ENCODE measurements at regions not wholly inside any gene's neighbourhood (a gene's known extent, or its start where the extent isn't known, plus 50 kb on each side); places are given as distances from the start of the nearest gene placed in this dataset.

- Mint-ChIP-seq H3K27ac (no peak overlapping the region), H3K4me3 (no peak overlapping the region), H3K27me3 (no peaks in the 10 kb centered on the region), H3K36me3 (ENCODE audit: low read depth) (no peaks in the 10 kb centered on the region), H3K9me3 (peaks cover 4% of the 10 kb centered on the region), H3K4me1 (no peaks in the 10 kb centered on the region)
- DNase-seq, result no peak
- ChIA-PET CTCF (no interaction called here), POLR2A (no interaction called here)
Measured at GRCh38 chr16:63497408-63497807, 1461.2 kb upstream of the CDH8 start.

DNA sequence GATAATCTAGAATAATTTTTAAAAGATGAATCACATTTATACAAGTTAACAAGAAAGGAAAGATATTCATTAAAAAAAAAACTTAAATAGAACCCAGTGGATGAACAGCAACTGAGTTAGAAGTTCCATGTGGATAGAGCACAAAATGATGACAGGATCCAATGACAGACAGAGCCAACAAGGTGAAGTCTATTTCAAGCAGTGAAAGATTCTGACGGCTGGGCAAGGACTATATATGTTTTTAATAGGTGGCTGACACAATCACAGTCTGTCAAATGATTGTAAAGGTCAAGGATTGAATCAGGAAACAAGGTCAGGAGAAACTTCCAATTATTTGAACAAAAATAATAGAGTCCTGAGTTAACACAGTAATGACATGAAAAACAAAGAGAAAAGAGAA is 1460.0 kb upstream of the CDH8 start:
- ChIA-PET POLR2A (no interaction called here), CTCF (no interaction called here)
- Mint-ChIP-seq H3K4me3 (no peak overlapping the region), H3K9me3 (peaks cover 4% of the 10 kb centered on the region), H3K27me3 (no peaks in the 10 kb centered on the region), H3K36me3 (ENCODE audit: low read depth) (no peaks in the 10 kb centered on the region), H3K4me1 (no peaks in the 10 kb centered on the region), H3K27ac (no peak overlapping the region)
- DNase-seq, result no peak

GRCh38 chr16:63488955-63489354 is 1452.7 kb upstream of the CDH8 start:
- H3K27ac Mint-ChIP-seq, result no peak overlapping the region
- H3K4me3 Mint-ChIP-seq, result no peak overlapping the region
- ChIA-PET CTCF (no interaction called here), POLR2A (no interaction called here)
- H3K27me3 Mint-ChIP-seq, result no peaks in the 10 kb centered on the region
- peaks cover 8% of the 10 kb centered on the region for H3K9me3 Mint-ChIP-seq
- no peaks in the 10 kb centered on the region for H3K4me1 Mint-ChIP-seq
- H3K36me3 Mint-ChIP-seq (ENCODE audit: low read depth), result no peaks in the 10 kb centered on the region
- DNase-seq, result no peak

GRCh38 chr16:63481060-63481459 is 1444.8 kb upstream of the CDH8 start:
- H3K27me3 Mint-ChIP-seq, result no peaks in the 10 kb centered on the region
- H3K9me3 Mint-ChIP-seq, result peaks cover 3% of the 10 kb centered on the region
- CTCF ChIA-PET, result no interaction called here
- DNase-seq, result no peak
- no peak overlapping the region for H3K4me3 Mint-ChIP-seq
- no peaks in the 10 kb centered on the region for H3K36me3 Mint-ChIP-seq (ENCODE audit: low read depth)
- no peaks in the 10 kb centered on the region for H3K4me1 Mint-ChIP-seq
- H3K27ac Mint-ChIP-seq, result no peak overlapping the region
- POLR2A ChIA-PET, result no interaction called here

GRCh38 chr16:63473725-63474124 is 1437.5 kb upstream of the CDH8 start:
- H3K27ac Mint-ChIP-seq, result no peak overlapping the region
- no peaks in the 10 kb centered on the region for H3K36me3 Mint-ChIP-seq (ENCODE audit: low read depth)
- H3K4me1 Mint-ChIP-seq, result no peaks in the 10 kb centered on the region
- H3K27me3 Mint-ChIP-seq, result no peaks in the 10 kb centered on the region
- DNase-seq, result no peak
- H3K9me3 Mint-ChIP-seq, result peaks cover 6% of the 10 kb centered on the region
- POLR2A ChIA-PET, result no interaction called here
- CTCF ChIA-PET, result no interaction called here
- no peak overlapping the region for H3K4me3 Mint-ChIP-seq

DNA sequence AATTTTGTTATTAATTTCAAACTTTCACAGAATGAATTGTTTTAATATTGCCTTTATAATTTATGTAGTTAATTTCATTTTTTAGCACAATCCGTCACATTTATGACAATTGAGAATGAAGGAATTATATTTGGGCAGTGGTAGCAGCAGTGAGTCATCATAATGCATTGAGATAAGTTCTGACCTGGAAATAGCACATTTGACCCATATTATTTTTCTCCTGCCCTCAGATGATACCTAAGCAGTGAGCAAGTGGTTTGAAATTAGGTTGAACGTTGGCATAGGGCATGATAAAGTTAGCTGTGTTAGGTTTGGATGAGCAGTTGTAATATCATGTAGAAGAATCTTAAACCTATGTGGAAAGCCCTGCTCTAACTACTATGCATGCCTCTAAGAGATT is 1431.3 kb upstream of the CDH8 start:
- CTCF ChIA-PET, result no interaction called here
- Mint-ChIP-seq H3K4me3 (no peak overlapping the region), H3K36me3 (ENCODE audit: low read depth) (no peaks in the 10 kb centered on the region), H3K27ac (no peak overlapping the region), H3K9me3 (peaks cover 11% of the 10 kb centered on the region), H3K27me3 (no peaks in the 10 kb centered on the region), H3K4me1 (no peaks in the 10 kb centered on the region)
- DNase-seq, result no peak
- POLR2A ChIA-PET, result no interaction called here

- no peaks in the 10 kb centered on the region for H3K4me1 Mint-ChIP-seq
- no peaks in the 10 kb centered on the region for H3K27me3 Mint-ChIP-seq
- H3K9me3 Mint-ChIP-seq, result peaks cover 13% of the 10 kb centered on the region
- no peaks in the 10 kb centered on the region for H3K36me3 Mint-ChIP-seq (ENCODE audit: low read depth)
- no peak overlapping the region for H3K27ac Mint-ChIP-seq
- CTCF ChIA-PET, result no interaction called here
- DNase-seq, result no peak
- H3K4me3 Mint-ChIP-seq, result no peak overlapping the region
- POLR2A ChIA-PET, result no interaction called here
Measured at GRCh38 chr16:63462316-63462715, 1426.1 kb upstream of the CDH8 start.

- Mint-ChIP-seq H3K9me3 (peaks cover 13% of the 10 kb centered on the region), H3K4me1 (no peaks in the 10 kb centered on the region), H3K4me3 (no peak overlapping the region), H3K36me3 (ENCODE audit: low read depth) (no peaks in the 10 kb centered on the region), H3K27me3 (no peaks in the 10 kb centered on the region), H3K27ac (no peak overlapping the region)
- DNase-seq, result no peak
- ChIA-PET CTCF (no interaction called here), POLR2A (no interaction called here)
Measured at GRCh38 chr16:63461248-63461841, 1425.1 kb upstream of the CDH8 start.

DNA sequence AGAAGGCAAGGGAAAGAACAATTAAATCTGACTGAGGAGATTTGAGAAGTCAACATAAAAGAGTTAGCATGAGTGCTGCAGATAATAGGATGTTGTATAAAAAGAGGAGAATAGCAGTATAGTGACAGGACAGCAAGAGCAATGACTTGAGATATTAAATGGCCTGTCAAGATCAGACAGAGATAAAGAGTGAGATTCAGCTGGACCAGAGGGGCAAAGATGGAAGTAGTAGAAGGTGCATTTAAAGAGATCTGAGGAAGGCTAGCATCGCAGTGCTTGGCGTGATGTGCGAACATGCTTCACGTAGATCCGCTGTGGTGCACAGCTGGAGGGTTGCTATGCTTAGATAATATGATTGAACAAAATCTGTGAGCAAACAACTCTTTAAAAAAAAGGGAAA is 1422.6 kb upstream of the CDH8 start:
- no peak overlapping the region for H3K27ac Mint-ChIP-seq
- POLR2A ChIA-PET, result no interaction called here
- CTCF ChIA-PET, result no interaction called here
- no peaks in the 10 kb centered on the region for H3K4me1 Mint-ChIP-seq
- peaks cover 9% of the 10 kb centered on the region for H3K9me3 Mint-ChIP-seq
- H3K27me3 Mint-ChIP-seq, result no peaks in the 10 kb centered on the region
- H3K4me3 Mint-ChIP-seq, result no peak overlapping the region
- no peaks in the 10 kb centered on the region for H3K36me3 Mint-ChIP-seq (ENCODE audit: low read depth)
- DNase-seq, result no peak

GRCh38 chr16:63457869-63458268 is 1421.6 kb upstream of the CDH8 start:
- peaks cover 7% of the 10 kb centered on the region for H3K9me3 Mint-ChIP-seq
- DNase-seq, result no peak

GRCh38 chr16:63453261-63453660 is 1417.0 kb upstream of the CDH8 start:
- Mint-ChIP-seq H3K4me1 (no peaks in the 10 kb centered on the region), H3K36me3 (ENCODE audit: low read depth) (no peaks in the 10 kb centered on the region), H3K27me3 (no peaks in the 10 kb centered on the region), H3K27ac (no peak overlapping the region), H3K9me3 (no peaks in the 10 kb centered on the region), H3K4me3 (no peak overlapping the region)
- POLR2A ChIA-PET, result no interaction called here
- CTCF ChIA-PET, result no interaction called here
- DNase-seq, result no peak

More at GRCh38 chr16:63457869-63458268, 1421.6 kb upstream of the CDH8 start:
- Mint-ChIP-seq H3K27ac (no peak overlapping the region), H3K36me3 (ENCODE audit: low read depth) (no peaks in the 10 kb centered on the region), H3K27me3 (no peaks in the 10 kb centered on the region), H3K4me1 (no peaks in the 10 kb centered on the region), H3K4me3 (no peak overlapping the region)
- CTCF ChIA-PET, result no interaction called here
- POLR2A ChIA-PET, result no interaction called here

DNA sequence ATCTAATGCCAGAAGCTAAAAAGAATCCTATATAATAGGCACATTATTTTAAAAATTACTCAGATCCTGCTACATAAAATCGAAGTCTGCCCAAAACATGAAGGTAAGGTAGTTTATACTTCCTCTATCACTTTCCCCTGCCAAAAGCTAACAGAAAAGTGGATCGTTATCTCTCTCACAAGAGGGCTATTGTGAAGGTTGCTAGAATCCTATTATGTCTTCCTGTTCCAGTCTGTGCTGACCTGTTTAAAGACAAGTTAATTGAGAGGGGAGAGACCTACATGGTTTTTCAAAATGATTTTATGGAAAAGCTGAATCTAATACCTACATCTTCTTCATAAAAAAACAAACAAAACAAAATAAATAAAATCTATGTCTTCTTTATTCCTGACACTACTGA is 1410.9 kb upstream of the CDH8 start:
- Mint-ChIP-seq H3K27me3 (no peaks in the 10 kb centered on the region), H3K27ac (no peak overlapping the region), H3K4me3 (no peak overlapping the region), H3K9me3 (peaks cover 3% of the 10 kb centered on the region), H3K4me1 (no peaks in the 10 kb centered on the region), H3K36me3 (ENCODE audit: low read depth) (no peaks in the 10 kb centered on the region)
- CTCF ChIA-PET, result no interaction called here
- no peak for DNase-seq
- POLR2A ChIA-PET, result no interaction called here

DNA sequence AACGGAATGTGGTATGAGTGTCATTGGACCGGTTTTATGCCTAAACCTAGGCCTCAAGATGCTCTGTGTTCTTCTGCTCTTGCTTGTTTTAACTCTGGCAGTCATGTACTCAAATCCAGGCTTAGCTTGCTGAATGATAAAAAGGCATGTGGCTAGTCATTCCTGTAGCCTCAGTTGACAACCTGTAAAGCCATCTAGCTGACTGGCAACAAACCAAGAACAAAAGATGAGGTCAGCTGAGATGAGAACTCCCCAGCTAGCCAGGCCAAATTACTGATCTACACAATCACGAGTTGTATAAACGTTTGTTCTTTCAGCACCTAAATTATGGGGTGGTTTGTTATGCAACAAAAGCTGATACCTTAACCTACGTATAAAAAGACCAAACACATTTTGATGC is 1406.0 kb upstream of the CDH8 start:
- H3K4me3 Mint-ChIP-seq, result no peak overlapping the region
- ChIA-PET CTCF (no interaction called here), POLR2A (no interaction called here)
- no peak overlapping the region for H3K27ac Mint-ChIP-seq
- H3K9me3 Mint-ChIP-seq, result peaks cover 6% of the 10 kb centered on the region
- no peaks in the 10 kb centered on the region for H3K27me3 Mint-ChIP-seq
- H3K36me3 Mint-ChIP-seq (ENCODE audit: low read depth), result no peaks in the 10 kb centered on the region
- no peak for DNase-seq
- H3K4me1 Mint-ChIP-seq, result no peaks in the 10 kb centered on the region

- ChIA-PET POLR2A (no interaction called here), CTCF (no interaction called here)
- Mint-ChIP-seq H3K27ac (no peak overlapping the region), H3K9me3 (peaks cover 6% of the 10 kb centered on the region), H3K4me3 (no peak overlapping the region), H3K4me1 (no peaks in the 10 kb centered on the region), H3K36me3 (ENCODE audit: low read depth) (no peaks in the 10 kb centered on the region), H3K27me3 (no peaks in the 10 kb centered on the region)
- no peak for DNase-seq
Measured at GRCh38 chr16:63426275-63426870, 1390.1 kb upstream of the CDH8 start.
